Upper lobe of left lung (tissue), 6 donors: ENCODE measurements at regions not wholly inside any gene's neighbourhood (a gene's known extent, or its start where the extent isn't known, plus 50 kb on each side); places are given as distances from the start of the nearest gene placed in this dataset.

Experiments used
- ATAC-seq, 2 donors: fragments of 200-7000 bp; cut with Tn5 transposase; one replicate each; pipeline ENCODE4 v1.9.1; 2022; ENCODE audit warnings: mild to moderate bottlenecking in 2 of 2, moderate library complexity in 2 of 2; ENCODE audit not compliant: low FRiP score in 2 of 2
- DNase-seq, 2 donors: peaks; one replicate each; pipeline ENCODE4 v3.0.0-alpha.2; 2019 to 2020
- H3K27ac ChIP-seq, 4 donors: fragments of 200-600 bp; sonication (generic); one replicate each; pipeline ENCODE4 v1.5.1; 2016 to 2019
- H3K27me3 ChIP-seq, 4 donors: fragments of 200-600 bp; sonication (generic); one replicate each; pipeline ENCODE4 v1.5.1; 2017 to 2019
- H3K36me3 ChIP-seq, 4 donors: fragments of 200-600 bp; sonication (generic); one replicate each; pipeline ENCODE4 v1.5.1; 2016 to 2019
- H3K4me1 ChIP-seq, 4 donors: fragments of 200-600 bp; sonication (generic); one replicate each; pipeline ENCODE4 v1.5.1; 2018 to 2019
- H3K4me3 ChIP-seq, 4 donors: fragments of 200-600 bp; sonication (generic); one replicate each; pipeline ENCODE4 v1.5.1; 2017 to 2019; ENCODE audit warnings: mild to moderate bottlenecking in 2 of 4, moderate library complexity in 1 of 4
- H3K9me3 ChIP-seq, 4 donors: fragments of 200-600 bp; sonication (generic); one replicate each; pipeline ENCODE4 v1.5.1; 2018 to 2019
- CTCF ChIP-seq, 6 experiments: fragments of 450-650 bp in 4 of 6; fragments of 200-600 bp in 2 of 6; sonication (generic) in 2 of 6; IDR thresholded peaks; one replicate each; pipeline ENCODE4 v1.5.1; 2016 to 2019; ENCODE audit warnings: antibody characterized with exemption in 6 of 6
- EP300 ChIP-seq, 4 donors: sonication (generic); formaldehyde crosslinking; IDR thresholded peaks; one replicate each; pipeline ENCODE4 v1.5.1; 2017; ENCODE audit warnings: antibody characterized with exemption in 4 of 4, control low read depth in 2 of 4
- POLR2A ChIP-seq, 4 donors: fragments of 450-650 bp; IDR thresholded peaks; one replicate each; pipeline ENCODE4 v1.5.1; 2016 to 2017; ENCODE audit warnings: antibody characterized with exemption in 4 of 4, mild to moderate bottlenecking in 2 of 4
- POLR2AphosphoS5 ChIP-seq, 2 donors: sonication (generic); formaldehyde crosslinking; IDR thresholded peaks; one replicate each; pipeline ENCODE4 v1.5.1; 2017; ENCODE audit warnings: antibody characterized with exemption in 2 of 2
- WGBS, 2 donors: methylation state at CpG; one replicate each; pipeline ENCODE4 v1.1.5; 2017 to 2018; 5-methylcytosine and 5-hydroxymethylcytosine counted together
- donor health status: DM: no; HTN: no; CAD: no; lungs with moderate emphysema.
- donor health status: DM: no; HTN: yes; CAD: no; lungs with severe emphysema.

- Histone ChIP-seq H3K4me1 (no peaks in the 10 kb centered on the region), H3K27ac (no peak overlapping the region), H3K36me3 (no peaks in the 10 kb centered on the region), H3K27me3 (no peaks in the 10 kb centered on the region), H3K9me3 (peaks cover 0 to 4% (median 0%) of the 10 kb centered on the region in 4 donors), H3K4me3 (no peak overlapping the region)
- ATAC-seq = no peak
- DNase-seq = no peak
- TF ChIP-seq CTCF (IDR thresholded peaks at IDR 0.05) (no peak), POLR2AphosphoS5 (IDR thresholded peaks at IDR 0.05) (no peak), EP300 (IDR thresholded peaks at IDR 0.05) (no peak), POLR2A (IDR thresholded peaks at IDR 0.05) (no peak)
- 89 to 100% methylated on average over 1 of the region's 1 CpG for WGBS, 2 donors
Observed at GRCh38 chr2:49236316-49236715, 82.0 kb upstream of the FSHR start.

GRCh38 chr2:49226360-49226759 is 72.0 kb upstream of the FSHR start:
- TF ChIP-seq EP300 (IDR thresholded peaks at IDR 0.05) = no peak
- TF ChIP-seq POLR2AphosphoS5 (IDR thresholded peaks at IDR 0.05) = no peak
- no peak for TF ChIP-seq POLR2A (IDR thresholded peaks at IDR 0.05)
- Histone ChIP-seq H3K36me3 (no peaks in the 10 kb centered on the region), H3K4me3 (no peak overlapping the region), H3K9me3 (no peaks in the 10 kb centered on the region), H3K27ac (no peak overlapping the region), H3K27me3 (no peaks in the 10 kb centered on the region), H3K4me1 (no peaks in the 10 kb centered on the region)
- DNase-seq = no peak
- no peak for ATAC-seq
- 81 to 90% methylated on average over 4 of the region's 4 CpGs for WGBS, 2 donors

- Histone ChIP-seq H3K4me1 (no peaks in the 10 kb centered on the region), H3K36me3 (no peaks in the 10 kb centered on the region), H3K27ac (no peak overlapping the region), H3K27me3 (no peaks in the 10 kb centered on the region), H3K4me3 (no peak overlapping the region), H3K9me3 (no peaks in the 10 kb centered on the region)
- no peak for ATAC-seq
- DNase-seq = no peak
- TF ChIP-seq CTCF (IDR thresholded peaks at IDR 0.05) (no peak), POLR2A (IDR thresholded peaks at IDR 0.05) (no peak), EP300 (IDR thresholded peaks at IDR 0.05) (no peak), POLR2AphosphoS5 (IDR thresholded peaks at IDR 0.05) (no peak)
Observed at GRCh38 chr2:49225126-49225525, 70.8 kb upstream of the FSHR start.

GRCh38 chr2:49224426-49225010 is 70.2 kb upstream of the FSHR start:
- Histone ChIP-seq H3K27ac (no peak overlapping the region), H3K36me3 (no peaks in the 10 kb centered on the region), H3K27me3 (no peaks in the 10 kb centered on the region), H3K4me3 (no peak overlapping the region), H3K4me1 (no peaks in the 10 kb centered on the region), H3K9me3 (no peaks in the 10 kb centered on the region)
- TF ChIP-seq CTCF (IDR thresholded peaks at IDR 0.05) (no peak), POLR2A (IDR thresholded peaks at IDR 0.05) (no peak), EP300 (IDR thresholded peaks at IDR 0.05) (no peak), POLR2AphosphoS5 (IDR thresholded peaks at IDR 0.05) (no peak)
- ATAC-seq (no peak), DNase-seq (no peak)
- 39 to 45% methylated on average over 4 of the region's 4 CpGs for whole genome bisulfite sequencing, 2 donors

GRCh38 chr2:49222975-49223528 is 68.7 kb upstream of the FSHR start:
- ATAC-seq = no peak

More at GRCh38 chr2:49222975-49223528, 68.7 kb upstream of the FSHR start:
- TF ChIP-seq EP300 (IDR thresholded peaks at IDR 0.05) = no peak
- TF ChIP-seq CTCF (IDR thresholded peaks at IDR 0.05) = no peak
- no peak for TF ChIP-seq POLR2A (IDR thresholded peaks at IDR 0.05)
- no peak for TF ChIP-seq POLR2AphosphoS5 (IDR thresholded peaks at IDR 0.05)
- no peak overlapping the region for H3K4me3 ChIP-seq
- DNase-seq = no peak
- H3K4me1 ChIP-seq = no peaks in the 10 kb centered on the region
- H3K9me3 ChIP-seq = no peaks in the 10 kb centered on the region
- H3K27ac ChIP-seq = no peak overlapping the region
- no peaks in the 10 kb centered on the region for H3K36me3 ChIP-seq
- no peaks in the 10 kb centered on the region for H3K27me3 ChIP-seq
- WGBS, 2 donors = 38 to 64% methylated on average over 3 of the region's 3 CpGs
